GM19372 (cell line): ENCODE measurements at regions not wholly inside any gene's neighbourhood (a gene's known extent, or its start where the extent isn't known, plus 50 kb on each side); places are given as distances from the start of the nearest gene placed in this dataset.
"Not testable (repeated sequence)": the region's sequence is repeated elsewhere in the genome, so short reads cannot be mapped to it uniquely, and the experiment has no call there.

Source experiments
- ATAC-seq: cut with Tn5 transposase; IDR thresholded peaks from one replicate; pipeline ENCODE4 v1.9.1; 2021; ENCODE audit warnings: mild to moderate bottlenecking, low read depth, moderate library complexity; ENCODE audit not compliant: unreplicated experiment

- ATAC-seq, result peak; percentile 62
These were observed 241.5 kb downstream of the SATB2 start for GRCh38 chr2:199216253-199216652.

- no peak for ATAC-seq
These were observed 250.7 kb downstream of the SATB2 start for GRCh38 chr2:199207011-199207410.

- no peak for ATAC-seq
These were observed 251.2 kb downstream of the SATB2 start for GRCh38 chr2:199206536-199206935.

- no peak for ATAC-seq
These were observed 254.8 kb downstream of the SATB2 start for GRCh38 chr2:199202964-199203363.

GRCh38 chr2:199201539-199201938 lies 256.2 kb downstream of the SATB2 start:
- ATAC-seq, result no peak

- no peak for ATAC-seq
These were observed 257.9 kb downstream of the SATB2 start for GRCh38 chr2:199199797-199200196.

- ATAC-seq, result no peak
These were observed 260.3 kb downstream of the SATB2 start for GRCh38 chr2:199197448-199197847.

- no peak for ATAC-seq
These were observed 261.1 kb downstream of the SATB2 start for GRCh38 chr2:199196686-199197085.

- ATAC-seq, result no peak
These were observed 261.7 kb downstream of the SATB2 start for GRCh38 chr2:199195927-199196502.

GRCh38 chr2:199191461-199191860 lies 266.3 kb downstream of the SATB2 start:
- ATAC-seq, result no peak

GRCh38 chr2:199189229-199189628 lies 268.5 kb downstream of the SATB2 start:
- ATAC-seq, result no peak

GRCh38 chr2:199186301-199186751 lies 271.4 kb downstream of the SATB2 start:
- ATAC-seq, result no peak

GRCh38 chr2:199185174-199185573 lies 272.6 kb downstream of the SATB2 start:
- ATAC-seq, result not testable (repeated sequence)

GRCh38 chr2:199163613-199164458 lies 293.9 kb downstream of the SATB2 start:
- ATAC-seq, result no peak

GRCh38 chr2:199160677-199161465 lies 296.9 kb downstream of the SATB2 start:
- no peak for ATAC-seq

GRCh38 chr2:199160081-199160480 lies 297.7 kb downstream of the SATB2 start:
- no peak for ATAC-seq

GRCh38 chr2:199148076-199148845 lies 309.5 kb downstream of the SATB2 start:
- no peak for ATAC-seq

- ATAC-seq, result no peak
These were observed 310.5 kb downstream of the SATB2 start for GRCh38 chr2:199147216-199147615.

GRCh38 chr2:199144546-199144945 lies 313.2 kb downstream of the SATB2 start:
- no peak for ATAC-seq

- ATAC-seq, result no peak
These were observed 313.7 kb downstream of the SATB2 start for GRCh38 chr2:199144036-199144435.
